SK-N-SH treated with all-trans-retinoic acid at 6 μM for 48 hours (cell line): ENCODE measurements at regions not wholly inside any gene's neighbourhood (a gene's known extent, or its start where the extent isn't known, plus 50 kb on each side); places are given as distances from the start of the nearest gene placed in this dataset.
A peak's percentile ranks its signal among the peaks of the same experiment; 100 is the strongest.

ENCODE experiments used
- ATAC-seq: fragments of 200-7000 bp; cut with Tn5 transposase; 3 replicates; pipeline ENCODE4 v1.9.1; 2020; ENCODE audit warnings: mild to moderate bottlenecking, moderate library complexity
- ARNTL ChIP-seq: fragments of 450-650 bp; formaldehyde crosslinking; IDR thresholded peaks from 2 replicates; pipeline ENCODE4 v1.5.0; 2020; ENCODE audit warnings: low read depth, mild to moderate bottlenecking, moderate library complexity, borderline replicate concordance
- BACH2 ChIP-seq: fragments of 250-450 bp; sonication (Bioruptor Pico); IDR thresholded peaks from 2 replicates; pipeline ENCODE4 v1.9.0; 2021; ENCODE audit warnings: mild to moderate bottlenecking, borderline replicate concordance
- CREB5 ChIP-seq: fragments of 250-450 bp; sonication (Bioruptor Pico); IDR thresholded peaks from 2 replicates; pipeline ENCODE4 v1.5.1; 2020; ENCODE audit warnings: low read depth, mild to moderate bottlenecking, moderate library complexity
- CSDC2 ChIP-seq: fragments of 250-450 bp; sonication (Bioruptor Pico); IDR thresholded peaks from 2 replicates; pipeline ENCODE4 v1.5.0; 2020; ENCODE audit warnings: mild to moderate bottlenecking, moderate library complexity
- ESRRG ChIP-seq: fragments of 250-450 bp; sonication (Bioruptor Pico); IDR thresholded peaks from 2 replicates; pipeline ENCODE4 v1.6.1; 2021; ENCODE audit warnings: mild to moderate bottlenecking
- GLIS3 ChIP-seq: fragments of 250-450 bp; sonication (Bioruptor Pico); IDR thresholded peaks from 2 replicates; pipeline ENCODE4 v1.5.0; 2020; ENCODE audit warnings: mild to moderate bottlenecking, moderate library complexity
- ISL1 ChIP-seq: fragments of 250-450 bp; sonication (Bioruptor Pico); IDR thresholded peaks from 2 replicates; pipeline ENCODE4 v2.1.2; 2022; ENCODE audit warnings: mild to moderate bottlenecking, moderate library complexity
- OSR1 ChIP-seq: fragments of 250-450 bp; sonication (Bioruptor Pico); IDR thresholded peaks from 2 replicates; pipeline ENCODE4 v1.8.0; 2022; ENCODE audit warnings: moderate library complexity, mild to moderate bottlenecking, inconsistent platforms
- PATZ1 ChIP-seq: fragments of 250-450 bp; sonication (Bioruptor Pico); IDR thresholded peaks from 2 replicates; pipeline ENCODE4 v1.8.0; 2020; ENCODE audit warnings: mild to moderate bottlenecking, moderate library complexity, borderline replicate concordance
- PPARA ChIP-seq: fragments of 250-450 bp; sonication (Bioruptor Pico); IDR thresholded peaks from 2 replicates; pipeline ENCODE4 v1.5.0; 2020; ENCODE audit warnings: mild to moderate bottlenecking, borderline replicate concordance
- RARB ChIP-seq: fragments of 250-450 bp; sonication (Bioruptor Pico); IDR thresholded peaks from 2 replicates; pipeline ENCODE4 v1.8.0; 2021; ENCODE audit warnings: mild to moderate bottlenecking, moderate library complexity
- SNAI2 ChIP-seq: fragments of 250-450 bp; sonication (Bioruptor Pico); IDR thresholded peaks from 2 replicates; pipeline ENCODE4 v1.5.0; 2020; ENCODE audit warnings: mild to moderate bottlenecking, moderate library complexity
- TCF4 ChIP-seq: fragments of 250-450 bp; sonication (Bioruptor Pico); IDR thresholded peaks from 2 replicates; pipeline ENCODE4 v1.8.0; 2021; ENCODE audit warnings: mild to moderate bottlenecking, moderate library complexity, borderline replicate concordance
- TOX ChIP-seq: fragments of 250-450 bp; sonication (Bioruptor Pico); IDR thresholded peaks from 2 replicates; pipeline ENCODE4 v1.8.0; 2021; ENCODE audit warnings: mild to moderate bottlenecking, moderate library complexity, borderline replicate concordance
- ZFP3 ChIP-seq: fragments of 250-450 bp; sonication (Bioruptor Pico); IDR thresholded peaks from 2 replicates; pipeline ENCODE4 v1.5.0; 2020; ENCODE audit warnings: mild to moderate bottlenecking, moderate library complexity
- ZFP30 ChIP-seq: fragments of 450-650 bp; formaldehyde crosslinking; IDR thresholded peaks from 2 replicates; pipeline ENCODE4 v1.5.0; 2022; ENCODE audit warnings: mild to moderate bottlenecking, moderate library complexity
- ZNF565 ChIP-seq: fragments of 450-650 bp; formaldehyde crosslinking; conservative IDR thresholded peaks from 2 replicates; pipeline ENCODE4 v1.5.0; 2020; ENCODE audit warnings: low read depth, mild to moderate bottlenecking, moderate library complexity
- ZNF70 ChIP-seq: fragments of 450-650 bp; formaldehyde crosslinking; IDR thresholded peaks from 2 replicates; pipeline ENCODE4 v1.5.0; 2020; ENCODE audit warnings: mild to moderate bottlenecking, moderate library complexity
- ZNF8 ChIP-seq: fragments of 450-650 bp; formaldehyde crosslinking; IDR thresholded peaks from 2 replicates; pipeline ENCODE4 v1.5.0; 2020; ENCODE audit warnings: mild to moderate bottlenecking, moderate library complexity
- TF ChIP-seq, protein P1 (sequence below): fragments of 250-450 bp; sonication (Bioruptor Pico); IDR thresholded peaks from 2 replicates; pipeline ENCODE4 v1.5.1; 2021; ENCODE audit warnings: mild to moderate bottlenecking, moderate library complexity
- TF ChIP-seq, protein P2 (sequence below): fragments of 250-450 bp; sonication (Bioruptor Pico); IDR thresholded peaks from 2 replicates; pipeline ENCODE4 v1.5.0; 2020; ENCODE audit warnings: mild to moderate bottlenecking, moderate library complexity

DNA sequence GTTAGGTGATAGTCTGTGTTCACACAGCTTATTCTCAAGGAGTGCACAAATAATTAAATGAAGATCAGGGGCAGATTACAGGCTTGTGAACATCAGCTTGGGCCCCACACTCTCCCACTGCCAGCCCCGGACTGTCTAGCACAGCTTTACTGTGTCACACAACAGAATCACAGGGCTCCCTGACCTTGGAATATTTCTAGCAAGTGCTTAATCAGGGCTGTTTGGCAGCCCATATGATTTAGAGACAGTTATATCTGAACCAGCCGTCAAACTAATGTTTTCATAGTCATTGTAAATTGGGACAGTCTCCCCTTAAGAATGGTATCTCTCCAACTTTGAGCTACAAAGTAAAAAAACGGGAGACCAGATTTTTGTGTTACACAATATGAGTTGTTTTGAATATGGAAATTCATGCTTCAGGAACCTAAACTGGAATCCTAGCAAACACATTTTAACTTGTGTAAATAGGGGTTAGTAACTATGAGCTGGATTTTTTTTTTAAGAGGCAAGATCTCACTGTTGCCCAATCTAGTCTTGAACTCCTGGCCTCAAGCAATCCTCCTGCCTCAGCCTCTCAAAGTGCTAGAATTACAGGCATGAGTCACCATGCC is 517.6 kb downstream of the BNC2 start:
- no peak for TF ChIP-seq GLIS3 (CRISPR knock-in tag)
- no peak for TF ChIP-seq BACH2 (CRISPR knock-in tag)
- no peak for TF ChIP-seq ZFP30 (CRISPR knock-in tag)
- TF ChIP-seq, protein P1, sequence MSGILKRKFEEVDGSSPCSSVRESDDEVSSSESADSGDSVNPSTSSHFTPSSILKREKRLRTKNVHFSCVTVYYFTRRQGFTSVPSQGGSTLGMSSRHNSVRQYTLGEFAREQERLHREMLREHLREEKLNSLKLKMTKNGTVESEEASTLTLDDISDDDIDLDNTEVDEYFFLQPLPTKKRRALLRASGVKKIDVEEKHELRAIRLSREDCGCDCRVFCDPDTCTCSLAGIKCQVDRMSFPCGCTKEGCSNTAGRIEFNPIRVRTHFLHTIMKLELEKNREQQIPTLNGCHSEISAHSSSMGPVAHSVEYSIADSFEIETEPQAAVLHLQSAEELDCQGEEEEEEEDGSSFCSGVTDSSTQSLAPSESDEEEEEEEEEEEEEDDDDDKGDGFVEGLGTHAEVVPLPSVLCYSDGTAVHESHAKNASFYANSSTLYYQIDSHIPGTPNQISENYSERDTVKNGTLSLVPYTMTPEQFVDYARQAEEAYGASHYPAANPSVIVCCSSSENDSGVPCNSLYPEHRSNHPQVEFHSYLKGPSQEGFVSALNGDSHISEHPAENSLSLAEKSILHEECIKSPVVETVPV (CRISPR knock-in tag): no peak
- TF ChIP-seq CREB5 (CRISPR knock-in tag): no peak
- no peak for TF ChIP-seq SNAI2 (CRISPR knock-in tag)
- TF ChIP-seq, all 23 proteins: peak for 0
- peak; percentile 22; the same call in 1 of the 3 replicates for ATAC-seq

- TF ChIP-seq PPARA (CRISPR knock-in tag): no peak
- TF ChIP-seq ZFP3 (CRISPR knock-in tag): no peak
- no peak for ATAC-seq
Observed at GRCh38 chr9:16356196-16356765, 514.2 kb downstream of the BNC2 start.

DNA sequence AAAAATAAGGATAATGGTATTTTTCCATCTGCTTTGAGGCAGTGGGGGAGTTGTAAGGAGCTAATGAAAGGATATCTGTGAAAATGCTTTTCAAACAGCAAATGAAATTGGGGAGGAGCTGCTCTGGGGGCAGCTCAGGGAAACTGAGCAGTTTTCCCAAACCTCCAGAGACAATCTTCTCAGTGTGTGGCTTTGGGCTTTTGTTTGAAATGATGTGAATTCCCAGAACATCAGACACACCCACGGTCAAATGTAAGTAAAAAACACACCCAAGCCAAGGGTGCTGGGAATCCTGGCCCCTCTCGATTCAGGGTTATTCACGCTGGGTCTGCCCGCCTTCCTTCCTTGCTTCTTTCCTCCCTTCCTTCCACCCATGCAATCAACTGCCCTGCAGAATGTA is 512.6 kb downstream of the BNC2 start:
- TF ChIP-seq ZFP3 (CRISPR knock-in tag) (no peak), CREB5 (CRISPR knock-in tag) (no peak), BACH2 (CRISPR knock-in tag) (no peak), ZFP30 (CRISPR knock-in tag) (no peak), ARNTL (CRISPR knock-in tag) (no peak), ISL1 (CRISPR knock-in tag) (no peak), OSR1 (no peak), ESRRG (no peak), ZNF70 (CRISPR knock-in tag) (no peak), CSDC2 (CRISPR knock-in tag) (no peak)
- no peak for ATAC-seq

DNA sequence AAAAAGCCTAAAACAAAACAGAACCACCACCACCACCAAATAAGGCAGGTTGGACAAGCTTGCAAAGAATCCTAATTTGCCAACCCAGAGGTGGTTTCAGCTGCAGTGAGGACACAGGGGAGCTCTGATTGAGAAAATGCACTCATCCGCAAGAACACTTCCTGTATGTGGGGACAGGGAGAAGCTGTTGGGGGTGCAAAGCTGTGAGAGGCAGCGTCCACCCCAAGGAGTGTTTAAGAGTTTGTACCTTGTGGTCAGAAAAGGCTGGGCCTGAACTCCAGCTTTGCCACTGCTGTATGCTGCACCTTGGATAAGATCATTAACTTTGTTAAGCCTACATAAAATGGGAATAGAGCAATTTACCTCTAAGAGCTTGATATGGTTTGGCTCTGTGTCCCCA is 511.7 kb downstream of the BNC2 start:
- no peak for ATAC-seq
- TF ChIP-seq OSR1 (no peak), ESRRG (no peak), TOX (CRISPR knock-in tag) (no peak), PATZ1 (no peak), ISL1 (CRISPR knock-in tag) (no peak), PPARA (CRISPR knock-in tag) (no peak), CREB5 (CRISPR knock-in tag) (no peak), RARB (CRISPR knock-in tag) (no peak), CSDC2 (CRISPR knock-in tag) (no peak), ARNTL (CRISPR knock-in tag) (no peak), SNAI2 (CRISPR knock-in tag) (no peak), ZFP3 (CRISPR knock-in tag) (no peak), TCF4 (no peak), GLIS3 (CRISPR knock-in tag) (no peak), ZNF8 (CRISPR knock-in tag) (no peak), ZNF565 (CRISPR knock-in tag) (no peak), ZFP30 (CRISPR knock-in tag) (no peak)
- TF ChIP-seq, protein P2, sequence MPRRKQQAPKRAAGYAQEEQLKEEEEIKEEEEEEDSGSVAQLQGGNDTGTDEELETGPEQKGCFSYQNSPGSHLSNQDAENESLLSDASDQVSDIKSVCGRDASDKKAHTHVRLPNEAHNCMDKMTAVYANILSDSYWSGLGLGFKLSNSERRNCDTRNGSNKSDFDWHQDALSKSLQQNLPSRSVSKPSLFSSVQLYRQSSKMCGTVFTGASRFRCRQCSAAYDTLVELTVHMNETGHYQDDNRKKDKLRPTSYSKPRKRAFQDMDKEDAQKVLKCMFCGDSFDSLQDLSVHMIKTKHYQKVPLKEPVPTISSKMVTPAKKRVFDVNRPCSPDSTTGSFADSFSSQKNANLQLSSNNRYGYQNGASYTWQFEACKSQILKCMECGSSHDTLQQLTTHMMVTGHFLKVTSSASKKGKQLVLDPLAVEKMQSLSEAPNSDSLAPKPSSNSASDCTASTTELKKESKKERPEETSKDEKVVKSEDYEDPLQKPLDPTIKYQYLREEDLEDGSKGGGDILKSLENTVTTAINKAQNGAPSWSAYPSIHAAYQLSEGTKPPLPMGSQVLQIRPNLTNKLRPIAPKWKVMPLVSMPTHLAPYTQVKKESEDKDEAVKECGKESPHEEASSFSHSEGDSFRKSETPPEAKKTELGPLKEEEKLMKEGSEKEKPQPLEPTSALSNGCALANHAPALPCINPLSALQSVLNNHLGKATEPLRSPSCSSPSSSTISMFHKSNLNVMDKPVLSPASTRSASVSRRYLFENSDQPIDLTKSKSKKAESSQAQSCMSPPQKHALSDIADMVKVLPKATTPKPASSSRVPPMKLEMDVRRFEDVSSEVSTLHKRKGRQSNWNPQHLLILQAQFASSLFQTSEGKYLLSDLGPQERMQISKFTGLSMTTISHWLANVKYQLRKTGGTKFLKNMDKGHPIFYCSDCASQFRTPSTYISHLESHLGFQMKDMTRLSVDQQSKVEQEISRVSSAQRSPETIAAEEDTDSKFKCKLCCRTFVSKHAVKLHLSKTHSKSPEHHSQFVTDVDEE (CRISPR knock-in tag): no peak
- TF ChIP-seq, protein P1 (CRISPR knock-in tag): no peak
